ENCODE measurements at regions not wholly inside any gene's neighbourhood (a gene's known extent, or its start where the extent isn't known, plus 50 kb on each side); places are given as distances from the start of the nearest gene placed in this dataset.

DNA sequence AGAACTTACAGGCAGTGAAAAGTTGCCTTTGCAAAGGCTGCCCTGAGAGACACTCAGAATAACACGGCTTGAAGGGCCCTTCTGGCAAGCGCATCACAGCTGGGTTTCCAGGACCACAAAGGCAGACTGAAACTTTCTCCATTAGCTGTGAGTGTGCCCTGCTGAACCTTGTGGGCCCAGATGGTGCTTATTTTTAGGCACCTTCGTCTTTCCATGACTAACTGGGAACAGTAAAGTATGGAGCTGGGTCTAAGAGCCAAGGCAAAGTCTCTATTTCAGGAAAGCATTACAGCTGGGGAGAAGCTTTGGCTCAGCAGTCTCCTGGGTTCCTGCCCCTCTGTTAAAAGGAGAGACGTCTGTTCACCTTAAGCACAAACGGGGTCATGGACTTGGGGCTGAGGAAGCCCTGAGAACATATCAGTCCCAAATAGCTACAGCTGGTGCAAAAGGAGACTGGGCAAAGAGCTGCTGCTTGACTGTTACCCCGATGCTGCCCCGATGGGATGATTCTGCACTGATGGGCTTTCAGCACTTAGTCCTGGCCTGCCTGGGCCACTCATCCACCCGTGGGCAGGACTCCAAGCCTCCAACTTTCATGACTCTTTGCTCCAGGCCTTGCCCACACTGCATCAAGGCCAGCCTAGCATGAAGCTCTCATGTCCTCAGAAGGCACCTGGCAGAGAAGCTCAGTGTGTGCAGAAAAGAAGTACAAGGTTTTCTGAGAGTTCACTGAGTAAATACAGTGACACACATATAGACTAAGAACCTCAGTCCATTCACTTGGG is 248.3 kb downstream of the PHLDA1 start:
- TF ChIP-seq CTCF (IDR thresholded peaks at IDR 0.05) (no peak), SMAD3 (CRISPR knock-in tag; IDR thresholded peaks at IDR 0.05; ENCODE audit: borderline replicate concordance) (no peak), ETV6 (CRISPR knock-in tag; IDR thresholded peaks at IDR 0.05) (no peak), SP1 (CRISPR knock-in tag; conservative IDR thresholded peaks at IDR 0.05) (no peak), PRRX2 (CRISPR knock-in tag; IDR thresholded peaks at IDR 0.05) (no peak), MYBL2 (CRISPR knock-in tag; IDR thresholded peaks at IDR 0.05) (no peak), IRF2 (CRISPR knock-in tag; IDR thresholded peaks at IDR 0.05; ENCODE audit: borderline replicate concordance, low read depth) (no peak), NFE2L1 (CRISPR knock-in tag; IDR thresholded peaks at IDR 0.05) (no peak), ESRRA (CRISPR knock-in tag; IDR thresholded peaks at IDR 0.05; ENCODE audit: borderline replicate concordance) (no peak)
- TF ChIP-seq, protein P1, sequence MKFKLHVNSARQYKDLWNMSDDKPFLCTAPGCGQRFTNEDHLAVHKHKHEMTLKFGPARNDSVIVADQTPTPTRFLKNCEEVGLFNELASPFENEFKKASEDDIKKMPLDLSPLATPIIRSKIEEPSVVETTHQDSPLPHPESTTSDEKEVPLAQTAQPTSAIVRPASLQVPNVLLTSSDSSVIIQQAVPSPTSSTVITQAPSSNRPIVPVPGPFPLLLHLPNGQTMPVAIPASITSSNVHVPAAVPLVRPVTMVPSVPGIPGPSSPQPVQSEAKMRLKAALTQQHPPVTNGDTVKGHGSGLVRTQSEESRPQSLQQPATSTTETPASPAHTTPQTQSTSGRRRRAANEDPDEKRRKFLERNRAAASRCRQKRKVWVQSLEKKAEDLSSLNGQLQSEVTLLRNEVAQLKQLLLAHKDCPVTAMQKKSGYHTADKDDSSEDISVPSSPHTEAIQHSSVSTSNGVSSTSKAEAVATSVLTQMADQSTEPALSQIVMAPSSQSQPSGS (CRISPR knock-in tag; IDR thresholded peaks at IDR 0.05; ENCODE audit: borderline replicate concordance, low read depth): no peak
- TF ChIP-seq, protein P2, sequence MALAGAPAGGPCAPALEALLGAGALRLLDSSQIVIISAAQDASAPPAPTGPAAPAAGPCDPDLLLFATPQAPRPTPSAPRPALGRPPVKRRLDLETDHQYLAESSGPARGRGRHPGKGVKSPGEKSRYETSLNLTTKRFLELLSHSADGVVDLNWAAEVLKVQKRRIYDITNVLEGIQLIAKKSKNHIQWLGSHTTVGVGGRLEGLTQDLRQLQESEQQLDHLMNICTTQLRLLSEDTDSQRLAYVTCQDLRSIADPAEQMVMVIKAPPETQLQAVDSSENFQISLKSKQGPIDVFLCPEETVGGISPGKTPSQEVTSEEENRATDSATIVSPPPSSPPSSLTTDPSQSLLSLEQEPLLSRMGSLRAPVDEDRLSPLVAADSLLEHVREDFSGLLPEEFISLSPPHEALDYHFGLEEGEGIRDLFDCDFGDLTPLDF (CRISPR knock-in tag; IDR thresholded peaks at IDR 0.05): no peak
- TF ChIP-seq, protein P3, sequence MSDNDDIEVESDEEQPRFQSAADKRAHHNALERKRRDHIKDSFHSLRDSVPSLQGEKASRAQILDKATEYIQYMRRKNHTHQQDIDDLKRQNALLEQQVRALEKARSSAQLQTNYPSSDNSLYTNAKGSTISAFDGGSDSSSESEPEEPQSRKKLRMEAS (CRISPR knock-in tag; IDR thresholded peaks at IDR 0.05): no peak
- TF ChIP-seq, protein P4, sequence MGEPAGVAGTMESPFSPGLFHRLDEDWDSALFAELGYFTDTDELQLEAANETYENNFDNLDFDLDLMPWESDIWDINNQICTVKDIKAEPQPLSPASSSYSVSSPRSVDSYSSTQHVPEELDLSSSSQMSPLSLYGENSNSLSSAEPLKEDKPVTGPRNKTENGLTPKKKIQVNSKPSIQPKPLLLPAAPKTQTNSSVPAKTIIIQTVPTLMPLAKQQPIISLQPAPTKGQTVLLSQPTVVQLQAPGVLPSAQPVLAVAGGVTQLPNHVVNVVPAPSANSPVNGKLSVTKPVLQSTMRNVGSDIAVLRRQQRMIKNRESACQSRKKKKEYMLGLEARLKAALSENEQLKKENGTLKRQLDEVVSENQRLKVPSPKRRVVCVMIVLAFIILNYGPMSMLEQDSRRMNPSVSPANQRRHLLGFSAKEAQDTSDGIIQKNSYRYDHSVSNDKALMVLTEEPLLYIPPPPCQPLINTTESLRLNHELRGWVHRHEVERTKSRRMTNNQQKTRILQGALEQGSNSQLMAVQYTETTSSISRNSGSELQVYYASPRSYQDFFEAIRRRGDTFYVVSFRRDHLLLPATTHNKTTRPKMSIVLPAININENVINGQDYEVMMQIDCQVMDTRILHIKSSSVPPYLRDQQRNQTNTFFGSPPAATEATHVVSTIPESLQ (CRISPR knock-in tag; IDR thresholded peaks at IDR 0.05): no peak

All from WTC11 (cell line).